OCI-LY3 (cell line): ENCODE measurements at regions not wholly inside any gene's neighbourhood (a gene's known extent, or its start where the extent isn't known, plus 50 kb on each side); places are given as distances from the start of the nearest gene placed in this dataset.

ENCODE experiments used
- EZH2phosphoT487 ChIP-seq: fragments of 200-600 bp; shearing (Covaris generic); IDR thresholded peaks from 2 replicates; pipeline ENCODE4 v1.6.1; 2018; ENCODE audit warnings: antibody characterized with exemption, mixed run types, low read depth
- TF ChIP-seq, protein P1 (sequence below): fragments of 200-600, 300-600 bp; sonication (generic); IDR thresholded peaks from 2 replicates; pipeline ENCODE4 v1.5.1; 2014; ENCODE audit warnings: antibody characterized with exemption, low read length, low read depth

GRCh38 chrX:26511589-26512363, 295.8 kb downstream of the MAGEB5 start:
- TF ChIP-seq, protein P1, sequence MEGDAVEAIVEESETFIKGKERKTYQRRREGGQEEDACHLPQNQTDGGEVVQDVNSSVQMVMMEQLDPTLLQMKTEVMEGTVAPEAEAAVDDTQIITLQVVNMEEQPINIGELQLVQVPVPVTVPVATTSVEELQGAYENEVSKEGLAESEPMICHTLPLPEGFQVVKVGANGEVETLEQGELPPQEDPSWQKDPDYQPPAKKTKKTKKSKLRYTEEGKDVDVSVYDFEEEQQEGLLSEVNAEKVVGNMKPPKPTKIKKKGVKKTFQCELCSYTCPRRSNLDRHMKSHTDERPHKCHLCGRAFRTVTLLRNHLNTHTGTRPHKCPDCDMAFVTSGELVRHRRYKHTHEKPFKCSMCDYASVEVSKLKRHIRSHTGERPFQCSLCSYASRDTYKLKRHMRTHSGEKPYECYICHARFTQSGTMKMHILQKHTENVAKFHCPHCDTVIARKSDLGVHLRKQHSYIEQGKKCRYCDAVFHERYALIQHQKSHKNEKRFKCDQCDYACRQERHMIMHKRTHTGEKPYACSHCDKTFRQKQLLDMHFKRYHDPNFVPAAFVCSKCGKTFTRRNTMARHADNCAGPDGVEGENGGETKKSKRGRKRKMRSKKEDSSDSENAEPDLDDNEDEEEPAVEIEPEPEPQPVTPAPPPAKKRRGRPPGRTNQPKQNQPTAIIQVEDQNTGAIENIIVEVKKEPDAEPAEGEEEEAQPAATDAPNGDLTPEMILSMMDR: no peak
- TF ChIP-seq EZH2phosphoT487: no peak
